ENCODE measurements at regions not wholly inside any gene's neighbourhood (a gene's known extent, or its start where the extent isn't known, plus 50 kb on each side); places are given as distances from the start of the nearest gene placed in this dataset.
A peak's percentile ranks its signal among the peaks of the same experiment; 100 is the strongest.

GRCh38 chr3:189557824-189558223, 73.4 kb upstream of the TP63 start:
- DNase-seq (ENCODE audit: low read depth) = no peak

- DNase-seq (ENCODE audit: low read depth) = no peak
Observed at GRCh38 chr3:189561256-189561655, 69.9 kb upstream of the TP63 start.

- DNase-seq (ENCODE audit: low read depth) = peak; percentile 12
Observed at GRCh38 chr3:189563853-189564563, 67.2 kb upstream of the TP63 start.

GRCh38 chr3:189566550-189567130, 64.5 kb upstream of the TP63 start:
- DNase-seq (ENCODE audit: low read depth) = no peak

GRCh38 chr3:189567322-189567721, 63.9 kb upstream of the TP63 start:
- no peak for DNase-seq (ENCODE audit: low read depth)

- DNase-seq (ENCODE audit: low read depth) = no peak
Observed at GRCh38 chr3:189567766-189568420, 63.3 kb upstream of the TP63 start.

- no peak for DNase-seq (ENCODE audit: low read depth)
Observed at GRCh38 chr3:189568961-189569360, 62.2 kb upstream of the TP63 start.

GRCh38 chr3:189569473-189569872, 61.7 kb upstream of the TP63 start:
- no peak for DNase-seq (ENCODE audit: low read depth)

GRCh38 chr3:189570916-189571315, 60.3 kb upstream of the TP63 start:
- DNase-seq (ENCODE audit: low read depth) = no peak

GRCh38 chr3:189572249-189572648, 58.9 kb upstream of the TP63 start:
- no peak for DNase-seq (ENCODE audit: low read depth)

GRCh38 chr3:189573004-189573403, 58.2 kb upstream of the TP63 start:
- no peak for DNase-seq (ENCODE audit: low read depth)

- no peak for DNase-seq (ENCODE audit: low read depth)
Observed at GRCh38 chr3:189576486-189576885, 54.7 kb upstream of the TP63 start.

GRCh38 chr3:189577050-189577951, 53.9 kb upstream of the TP63 start:
- DNase-seq (ENCODE audit: low read depth) = no peak

- DNase-seq (ENCODE audit: low read depth) = no peak
Observed at GRCh38 chr3:189580190-189580589, 51.0 kb upstream of the TP63 start.
